GM23338 (cell line): ENCODE measurements at regions not wholly inside any gene's neighbourhood (a gene's known extent, or its start where the extent isn't known, plus 50 kb on each side); places are given as distances from the start of the nearest gene placed in this dataset.

ENCODE experiments used
- ATAC-seq: fragments of 200-7000 bp; cut with Tn5 transposase; 3 replicates; pipeline ENCODE4 v1.9.1; 2020
- DNase-seq: peaks from one replicate; pipeline ENCODE4 v3.0.0-alpha.2; 2015; ENCODE audit warnings: low spot score
- H2AFZ ChIP-seq: fragments of 200-600 bp; sonication (generic); 2 replicates; pipeline ENCODE4 v1.8.0; 2016; ENCODE audit warnings: antibody characterized with exemption, mild to moderate bottlenecking, moderate library complexity
- H3F3A ChIP-seq: fragments of 200-600 bp; sonication (generic); replicated peaks from 2 replicates; pipeline ENCODE4 v1.8.0; 2017; ENCODE audit warnings: antibody characterized with exemption, mixed run types, low read depth
- H3K27ac ChIP-seq: fragments of 200-600 bp; sonication (generic); 2 replicates; pipeline ENCODE4 v1.6.1; 2016; ENCODE audit warnings: low read depth
- H3K27me3 ChIP-seq: fragments of 200-600 bp; sonication (generic); 2 replicates; pipeline ENCODE4 v1.8.0; 2016; ENCODE audit warnings: mild to moderate bottlenecking, mixed run types, moderate library complexity; ENCODE audit not compliant: insufficient read depth
- H3K36me3 ChIP-seq: fragments of 200-600 bp; sonication (generic); 2 replicates; pipeline ENCODE4 v1.8.0; 2016; ENCODE audit warnings: mild to moderate bottlenecking; ENCODE audit not compliant: insufficient read depth
- H3K4me1 ChIP-seq: fragments of 200-600 bp; sonication (generic); 2 replicates; pipeline ENCODE4 v1.8.0; 2016; ENCODE audit warnings: mild to moderate bottlenecking, moderate library complexity; ENCODE audit not compliant: insufficient read depth
- H3K4me2 ChIP-seq: fragments of 200-600 bp; sonication (generic); 2 replicates; pipeline ENCODE4 v1.7.1; 2017; ENCODE audit warnings: mixed run types
- H3K4me3 ChIP-seq: fragments of 200-600 bp; sonication (generic); 2 replicates; pipeline ENCODE4 v1.6.1; 2016; ENCODE audit warnings: mixed run types
- H3K79me2 ChIP-seq: fragments of 200-600 bp; sonication (generic); replicated peaks from 2 replicates; pipeline ENCODE4 v1.8.0; 2017; ENCODE audit warnings: mild to moderate bottlenecking; ENCODE audit not compliant: insufficient read depth
- H3K9me2 ChIP-seq: fragments of 200-600 bp; sonication (generic); 2 replicates; pipeline ENCODE4 v1.8.0; 2017; ENCODE audit not compliant: insufficient read depth
- H4K20me1 ChIP-seq: fragments of 200-600 bp; sonication (generic); replicated peaks from 2 replicates; pipeline ENCODE4 v1.8.0; 2017; ENCODE audit warnings: mild to moderate bottlenecking; ENCODE audit not compliant: insufficient read depth
- H3K27ac Mint-ChIP-seq: 2 replicates; pipeline ENCODE4 v1.8.0; 2020; ENCODE audit warnings: inconsistent platforms, mild to moderate bottlenecking, moderate library complexity, mixed read lengths
- H3K27me3 Mint-ChIP-seq: 3 replicates; pipeline ENCODE4 v1.8.0; 2022; ENCODE audit warnings: low read depth, mild to moderate bottlenecking, moderate library complexity, mixed read lengths, inconsistent platforms; ENCODE audit not compliant: insufficient read depth, poor library complexity
- H3K36me3 Mint-ChIP-seq: 3 replicates; pipeline ENCODE4 v1.8.0; 2021; ENCODE audit warnings: low read depth, mild to moderate bottlenecking, inconsistent platforms, moderate library complexity, mixed read lengths
- H3K4me1 Mint-ChIP-seq: 3 replicates; pipeline ENCODE4 v1.8.0; 2020; ENCODE audit warnings: mild to moderate bottlenecking, inconsistent platforms, mixed read lengths
- H3K4me3 Mint-ChIP-seq: 3 replicates; pipeline ENCODE4 v1.8.0; 2021; ENCODE audit warnings: moderate library complexity, mild to moderate bottlenecking, inconsistent platforms, mixed read lengths
- H3K9me3 Mint-ChIP-seq: 3 replicates; pipeline ENCODE4 v1.8.0; 2020; ENCODE audit warnings: moderate library complexity, mild to moderate bottlenecking, inconsistent platforms, mixed read lengths
- CREB1 ChIP-seq: fragments of 250-450 bp; sonication (Bioruptor Pico); IDR thresholded peaks from 2 replicates; pipeline ENCODE4 v1.5.0; 2020; ENCODE audit warnings: low read depth, mild to moderate bottlenecking, moderate library complexity
- CTCF ChIP-seq, 2 experiments: fragments of 200-600 bp in 1 of 2; sonication (generic) in 1 of 2; conservative IDR thresholded peaks; 2 replicates each; pipeline versions ENCODE4 v1.5.1 to v1.6.1; 2016 to 2017; ENCODE audit warnings: antibody characterized with exemption in 2 of 2, low read depth in 2 of 2, mild to moderate bottlenecking in 2 of 2, moderate library complexity in 1 of 2
- ETS1 ChIP-seq: IDR thresholded peaks from 2 replicates; pipeline ENCODE4 v1.6.1; 2016; ENCODE audit warnings: antibody characterized with exemption
- EZH2phosphoT487 ChIP-seq: fragments of 200-600 bp; sonication (generic); IDR thresholded peaks from one replicate; pipeline ENCODE4 v1.8.1; 2018; ENCODE audit warnings: antibody characterized with exemption; ENCODE audit not compliant: unreplicated experiment
- JUNB ChIP-seq: IDR thresholded peaks from one replicate; pipeline ENCODE4 v1.6.1; 2016; ENCODE audit warnings: antibody characterized with exemption; ENCODE audit not compliant: unreplicated experiment
- POLR2AphosphoS5 ChIP-seq: IDR thresholded peaks from 2 replicates; pipeline ENCODE4 v1.6.1; 2016; ENCODE audit warnings: antibody characterized with exemption, low read depth
- REST ChIP-seq: IDR thresholded peaks from one replicate; pipeline ENCODE4 v1.6.1; 2018; ENCODE audit warnings: antibody characterized with exemption; ENCODE audit not compliant: unreplicated experiment
- ZNF114 ChIP-seq: fragments of 250-450 bp; sonication (Bioruptor Pico); IDR thresholded peaks from 2 replicates; pipeline ENCODE4 v1.5.0; 2020; ENCODE audit warnings: mild to moderate bottlenecking, moderate library complexity

- Histone ChIP-seq H3K36me3 (no peaks in the 10 kb centered on the region), H2AFZ (no peak overlapping the region), H3F3A (no peaks in the 10 kb centered on the region), H3K4me2 (no peak overlapping the region), H3K27ac (no peak overlapping the region), H4K20me1 (no peaks in the 10 kb centered on the region), H3K4me3 (no peak overlapping the region), H3K79me2 (no peaks in the 10 kb centered on the region), H3K27me3 (no peaks in the 10 kb centered on the region), H3K9me2 (no peaks in the 10 kb centered on the region), H3K4me1 (no peaks in the 10 kb centered on the region)
- DNase-seq = no peak
- Mint-ChIP-seq H3K4me3 (no peak overlapping the region), H3K4me1 (peaks cover 3% of the 10 kb centered on the region; the same call in 1 of the 3 replicates), H3K27ac (no peak overlapping the region), H3K9me3 (no peaks in the 10 kb centered on the region; the same call in 2 of the 3 replicates), H3K36me3 (no peaks in the 10 kb centered on the region), H3K27me3 (peaks cover 2% of the 10 kb centered on the region)
- ATAC-seq = no peak
- TF ChIP-seq CTCF (conservative IDR thresholded peaks at IDR 0.05; ENCODE audit: low read depth in 2 of 2) (no peak), ZNF114 (CRISPR knock-in tag) (no peak), JUNB (no peak), CREB1 (no peak), ETS1 (no peak), EZH2phosphoT487 (no peak)
Observed at GRCh38 chr20:48165401-48165685, 380.1 kb upstream of the SULF2 start.

GRCh38 chr20:48164566-48165400, 379.5 kb upstream of the SULF2 start:
- Histone ChIP-seq H3K4me2 (no peak overlapping the region), H3K4me3 (no peak overlapping the region), H3K27me3 (no peaks in the 10 kb centered on the region), H3K4me1 (no peaks in the 10 kb centered on the region), H2AFZ (no peak overlapping the region), H4K20me1 (no peaks in the 10 kb centered on the region), H3F3A (no peaks in the 10 kb centered on the region), H3K27ac (no peak overlapping the region), H3K79me2 (no peaks in the 10 kb centered on the region), H3K9me2 (no peaks in the 10 kb centered on the region), H3K36me3 (no peaks in the 10 kb centered on the region)
- H3K27me3 Mint-ChIP-seq = peaks cover 4% of the 10 kb centered on the region
- H3K36me3 Mint-ChIP-seq = no peaks in the 10 kb centered on the region
- H3K9me3 Mint-ChIP-seq = no peaks in the 10 kb centered on the region; the same call in 2 of the 3 replicates
- no peak for DNase-seq
- no peak for ATAC-seq
- H3K4me1 Mint-ChIP-seq = peaks cover 3% of the 10 kb centered on the region; the same call in 1 of the 3 replicates
- H3K4me3 Mint-ChIP-seq = no peak overlapping the region
- no peak overlapping the region for H3K27ac Mint-ChIP-seq
- no peak for TF ChIP-seq POLR2AphosphoS5
- TF ChIP-seq ZNF114 (CRISPR knock-in tag) = no peak
- no peak for TF ChIP-seq CREB1
- TF ChIP-seq ETS1 = no peak
- TF ChIP-seq REST = no peak
